HG03469 (cell line): ENCODE measurements at regions not wholly inside any gene's neighbourhood (a gene's known extent, or its start where the extent isn't known, plus 50 kb on each side); places are given as distances from the start of the nearest gene placed in this dataset.

ENCODE experiments used
- ATAC-seq: cut with Tn5 transposase; IDR thresholded peaks from one replicate; pipeline ENCODE4 v1.9.1; 2021; ENCODE audit warnings: mild to moderate bottlenecking, moderate library complexity, moderate number of reproducible peaks; ENCODE audit not compliant: unreplicated experiment

DNA sequence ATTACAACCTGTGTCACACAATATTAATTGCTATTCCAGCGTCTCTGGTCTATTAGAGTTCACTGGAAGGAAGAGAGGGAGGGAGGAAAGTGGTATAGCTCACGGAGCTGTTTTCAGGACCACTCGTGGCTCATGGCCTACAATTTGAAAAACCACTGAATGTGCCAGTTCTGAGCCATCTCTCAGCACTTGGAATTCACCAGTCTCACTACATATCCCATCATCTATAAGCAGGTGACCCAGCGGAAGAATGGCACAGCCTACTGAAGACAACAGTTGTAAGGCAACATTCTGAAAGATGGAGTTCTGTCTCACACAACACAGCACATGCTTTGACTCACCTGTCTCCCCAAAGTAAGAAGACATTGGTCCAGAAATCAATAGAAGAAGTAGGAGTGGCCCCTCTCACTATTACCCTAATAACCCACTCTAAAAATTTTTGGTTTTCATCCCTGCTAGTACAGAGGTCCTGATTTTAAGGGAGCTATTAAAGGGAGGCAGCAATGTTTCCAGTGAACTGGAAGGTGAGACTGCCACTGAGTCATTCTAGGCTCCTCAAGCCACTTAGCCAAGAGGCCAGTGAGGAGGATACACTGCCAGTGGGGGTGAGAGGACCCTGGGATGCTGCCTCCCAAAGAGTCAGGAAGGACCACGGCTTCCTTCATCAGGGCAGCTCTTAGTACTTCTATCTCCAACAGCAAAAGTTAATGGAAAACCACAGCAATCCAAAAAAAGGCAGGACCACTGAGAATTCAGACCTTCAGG, 50.0 kb upstream of the DOCK9 start:
- ATAC-seq = no peak

DNA sequence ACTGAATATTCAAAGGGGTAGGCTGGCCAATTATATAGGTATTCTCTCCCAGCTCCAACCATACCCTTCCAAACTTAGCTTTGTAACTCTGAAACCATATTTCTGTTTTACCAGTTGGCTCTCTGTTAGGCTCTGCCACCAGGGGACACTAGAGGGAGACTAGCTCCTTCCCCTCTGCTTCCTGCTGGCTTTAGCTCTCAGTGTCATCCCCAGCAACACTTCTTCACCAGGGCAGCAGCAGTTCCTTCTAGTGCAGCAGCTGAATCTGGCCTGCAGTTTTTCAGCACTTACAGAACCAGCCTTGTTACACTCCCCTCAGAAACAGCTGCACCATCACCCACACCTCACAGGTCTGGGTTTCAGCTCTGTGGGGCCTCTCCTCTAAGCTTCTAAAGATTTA, 51.0 kb upstream of the DOCK9 start:
- ATAC-seq = no peak

GRCh38 chr13:99029576-99029975, 51.7 kb upstream of the DOCK9 start:
- no peak for ATAC-seq

DNA sequence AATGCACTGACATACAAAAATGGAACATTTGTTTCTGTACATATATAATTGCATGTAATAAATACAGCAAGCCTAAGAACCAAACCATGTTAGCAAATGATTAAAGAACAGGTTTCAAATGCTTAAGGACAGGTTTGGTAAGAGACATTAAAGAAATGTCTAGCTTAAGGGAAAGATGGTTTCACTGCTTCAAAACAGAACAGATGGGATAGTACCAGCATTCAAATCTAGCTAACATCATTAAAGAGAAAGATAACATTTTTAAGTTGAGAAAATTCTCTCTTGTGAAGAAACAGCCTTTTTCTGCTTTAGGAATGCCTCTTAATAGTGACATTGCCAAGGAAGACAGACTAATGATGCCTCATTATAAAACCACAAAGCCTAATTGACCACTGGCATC, 52.5 kb upstream of the DOCK9 start:
- ATAC-seq = no peak

DNA sequence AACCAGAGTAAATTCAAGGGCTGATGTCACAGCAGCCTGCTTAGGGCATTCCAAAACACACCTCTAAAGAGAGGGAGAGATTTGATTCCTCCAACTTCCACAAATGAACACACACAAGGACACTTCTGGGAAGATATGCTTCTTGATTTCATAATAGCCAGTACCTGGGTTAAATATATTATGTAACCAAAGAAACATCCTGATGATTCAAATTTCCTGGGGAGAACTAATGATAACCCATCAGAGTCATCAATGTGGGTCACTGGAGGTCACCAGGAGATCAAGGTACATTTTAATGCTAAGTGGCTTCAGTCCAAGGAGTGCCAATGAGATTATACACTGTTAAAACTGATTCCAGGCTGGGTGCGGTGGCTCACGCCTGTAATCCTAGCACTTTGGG, 54.0 kb upstream of the DOCK9 start:
- ATAC-seq = no peak

DNA sequence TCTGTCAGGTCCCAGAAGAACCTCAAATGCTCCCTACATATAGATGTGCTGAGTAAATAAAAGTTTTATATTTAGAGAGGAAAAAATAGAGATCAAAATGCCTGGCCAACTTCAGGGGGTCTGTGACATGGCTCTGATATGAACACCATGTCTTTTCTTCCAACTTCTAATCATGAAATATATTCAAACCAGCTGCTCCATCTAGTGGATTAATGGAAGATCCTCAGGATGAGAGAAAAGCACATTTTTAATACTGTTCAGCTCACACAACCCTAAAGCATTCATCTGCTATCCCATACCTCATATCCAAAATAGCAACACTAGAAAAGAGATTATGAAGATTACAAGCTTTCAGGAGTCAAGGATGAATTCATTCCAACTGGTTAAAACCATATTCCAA, 56.0 kb upstream of the DOCK9 start:
- ATAC-seq = no peak

- ATAC-seq = no peak
Measured at GRCh38 chr13:99034333-99035085, 56.6 kb upstream of the DOCK9 start.

DNA sequence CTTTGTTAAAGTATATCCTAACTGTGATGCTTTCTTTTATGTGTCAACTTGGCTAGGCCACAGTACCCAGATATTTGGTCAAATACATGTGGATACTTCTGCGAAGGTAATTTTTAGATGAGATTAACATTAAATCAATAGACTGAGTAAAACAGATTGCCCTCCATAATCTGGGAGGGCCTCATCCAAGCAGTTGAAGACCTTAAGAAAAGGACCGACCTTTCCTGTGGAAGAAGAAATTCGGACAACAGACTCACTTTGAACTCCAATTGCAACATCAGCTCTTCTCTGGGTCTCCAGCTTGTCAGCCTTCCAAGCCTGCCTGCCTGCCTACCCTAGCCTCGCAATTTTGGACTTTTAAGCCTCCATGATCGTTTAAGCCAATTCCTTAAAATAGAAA, 57.9 kb upstream of the DOCK9 start:
- ATAC-seq = no peak

GRCh38 chr13:99037756-99038155, 59.9 kb upstream of the DOCK9 start:
- no peak for ATAC-seq

- ATAC-seq = no peak
Measured at GRCh38 chr13:99039718-99040280, 61.9 kb upstream of the DOCK9 start.

- ATAC-seq = no peak
Measured at GRCh38 chr13:99040536-99041131, 62.8 kb upstream of the DOCK9 start.

DNA sequence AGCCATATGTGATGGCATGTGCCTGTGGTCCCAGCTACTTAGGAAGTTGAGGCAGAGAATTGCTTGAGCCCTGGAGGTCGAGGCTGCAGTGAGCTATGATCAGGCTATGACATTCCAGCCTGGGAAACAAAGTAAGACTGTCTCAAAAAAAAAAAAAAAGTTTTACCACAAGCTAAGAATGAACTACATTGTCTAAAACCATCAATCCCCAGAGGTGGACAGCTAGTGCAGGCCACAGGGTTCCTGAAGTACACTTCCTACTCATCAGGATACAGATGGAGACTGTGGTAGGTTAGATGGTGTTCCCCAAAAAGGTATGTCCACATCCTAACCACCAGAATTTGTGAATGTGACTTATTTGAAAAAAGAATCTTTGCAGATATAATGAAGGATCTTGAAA, 63.5 kb upstream of the DOCK9 start:
- ATAC-seq = no peak

GRCh38 chr13:99041788-99042187, 63.9 kb upstream of the DOCK9 start:
- peak; percentile 35 for ATAC-seq

DNA sequence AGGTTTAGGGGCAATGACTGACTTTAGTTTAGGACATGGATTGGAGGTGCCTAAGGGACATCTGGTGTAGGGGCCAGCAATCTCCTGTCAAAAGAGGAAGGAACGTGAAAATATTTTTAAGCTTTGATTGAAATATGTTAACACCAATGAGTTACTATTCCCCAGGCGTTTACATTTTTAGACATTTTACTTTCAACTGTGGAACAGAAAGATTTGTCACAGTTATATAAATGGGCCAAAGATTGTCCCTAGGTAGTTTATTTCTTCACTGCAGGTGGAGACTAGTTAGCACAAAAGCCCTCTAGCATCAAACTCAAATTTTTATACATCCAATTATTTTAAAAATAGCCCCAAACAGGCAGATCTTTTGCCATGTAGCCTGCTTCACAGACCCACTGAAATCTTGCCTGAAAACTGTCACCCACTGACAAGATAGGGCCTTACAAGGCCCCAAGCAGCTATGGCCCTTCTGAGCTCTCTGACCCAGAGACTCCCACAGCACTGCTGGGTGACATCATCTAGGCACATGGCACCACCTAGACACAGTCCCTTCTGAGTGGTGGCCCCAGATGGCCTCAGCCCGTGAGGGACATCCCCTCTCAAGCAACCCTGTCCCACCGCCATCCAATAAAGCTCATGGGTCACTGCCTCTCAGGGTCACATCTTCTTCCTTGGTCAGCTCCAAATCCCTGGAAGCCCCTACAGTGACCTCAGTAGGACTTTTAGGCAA, 64.8 kb upstream of the DOCK9 start:
- no peak for ATAC-seq

GRCh38 chr13:99043831-99044231, 66.0 kb upstream of the DOCK9 start:
- ATAC-seq = no peak

- no peak for ATAC-seq
Measured at GRCh38 chr13:99044764-99045163, 66.9 kb upstream of the DOCK9 start.

GRCh38 chr13:99045396-99045795, 67.5 kb upstream of the DOCK9 start:
- no peak for ATAC-seq

DNA sequence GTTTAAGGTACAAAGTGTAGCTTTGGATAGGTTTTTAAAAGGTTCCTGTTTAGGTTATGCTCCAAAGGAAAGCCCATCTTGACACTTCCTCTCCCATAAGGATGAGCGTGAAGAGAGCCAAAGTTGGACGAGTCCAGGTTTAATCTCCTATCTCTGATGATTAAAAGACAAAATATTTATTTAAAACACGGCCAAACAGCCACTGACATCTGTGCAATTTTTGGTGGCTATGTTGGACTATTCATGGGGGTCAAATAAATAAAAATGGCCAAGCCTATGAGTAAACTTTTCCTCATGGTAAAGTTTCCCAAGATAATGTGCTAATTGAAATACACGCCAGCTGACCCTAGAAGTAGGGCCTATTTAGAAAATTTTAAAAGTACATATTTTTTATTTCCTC, 69.0 kb upstream of the DOCK9 start:
- ATAC-seq = no peak

GRCh38 chr13:99050983-99051488, 73.2 kb upstream of the DOCK9 start:
- ATAC-seq = no peak

- no peak for ATAC-seq
Measured at GRCh38 chr13:99051768-99052455, 74.0 kb upstream of the DOCK9 start.
